ENCODE measurements at regions not wholly inside any gene's neighbourhood (a gene's known extent, or its start where the extent isn't known, plus 50 kb on each side); places are given as distances from the start of the nearest gene placed in this dataset.

- TF ChIP-seq ZNF503 (CRISPR knock-in tag; IDR thresholded peaks at IDR 0.05) (peak; percentile 84), ELF1 (CRISPR knock-in tag; IDR thresholded peaks at IDR 0.05) (peak; percentile 95), ZNF558 (CRISPR knock-in tag; IDR thresholded peaks at IDR 0.05; ENCODE audit: borderline replicate concordance) (no peak), SMC3 (IDR thresholded peaks at IDR 0.05; ENCODE audit: low read length) (peak; percentile 55; the same call in 1 of the 2 replicates), SNAPC2 (CRISPR knock-in tag; IDR thresholded peaks at IDR 0.05) (0 out of 2 replicates have a peak, but pooled peaks have one; percentile 63), ZNF724P (CRISPR knock-in tag; IDR thresholded peaks at IDR 0.05; ENCODE audit: borderline replicate concordance) (peak; percentile 94), HNF1B (CRISPR knock-in tag; IDR thresholded peaks at IDR 0.05) (peak; percentile 95), NR1H2 (CRISPR knock-in tag; IDR thresholded peaks at IDR 0.05; ENCODE audit: borderline replicate concordance, low read depth) (peak; percentile 93; the same call in 1 of the 2 replicates), SATB2 (CRISPR knock-in tag; IDR thresholded peaks at IDR 0.05) (no peak), RARG (CRISPR knock-in tag; IDR thresholded peaks at IDR 0.05; ENCODE audit: low read depth) (no peak), PBX3 (CRISPR knock-in tag; IDR thresholded peaks at IDR 0.05; ENCODE audit: borderline replicate concordance) (0 out of 2 replicates have a peak, but pooled peaks have one; percentile 23), SMAD9 (CRISPR knock-in tag; IDR thresholded peaks at IDR 0.05) (no peak), ZMAT5 (CRISPR knock-in tag; IDR thresholded peaks at IDR 0.05; ENCODE audit: borderline replicate concordance, low read depth) (no peak), ZNF547 (CRISPR knock-in tag; IDR thresholded peaks at IDR 0.05) (no peak; the same call in 1 of the 2 replicates), ZNF207 (IDR thresholded peaks at IDR 0.05; ENCODE audit: borderline replicate concordance) (no peak), KDM6A (CRISPR knock-in tag; IDR thresholded peaks at IDR 0.05; ENCODE audit: low read depth) (peak; percentile 76; the same call in 1 of the 2 replicates), TIGD3 (CRISPR knock-in tag; IDR thresholded peaks at IDR 0.05; ENCODE audit: borderline replicate concordance) (no peak), PAX8 (CRISPR knock-in tag; IDR thresholded peaks at IDR 0.05; ENCODE audit: borderline replicate concordance) (no peak), JDP2 (CRISPR knock-in tag; IDR thresholded peaks at IDR 0.05; ENCODE audit: borderline replicate concordance) (no peak)
- TF ChIP-seq, protein P1, sequence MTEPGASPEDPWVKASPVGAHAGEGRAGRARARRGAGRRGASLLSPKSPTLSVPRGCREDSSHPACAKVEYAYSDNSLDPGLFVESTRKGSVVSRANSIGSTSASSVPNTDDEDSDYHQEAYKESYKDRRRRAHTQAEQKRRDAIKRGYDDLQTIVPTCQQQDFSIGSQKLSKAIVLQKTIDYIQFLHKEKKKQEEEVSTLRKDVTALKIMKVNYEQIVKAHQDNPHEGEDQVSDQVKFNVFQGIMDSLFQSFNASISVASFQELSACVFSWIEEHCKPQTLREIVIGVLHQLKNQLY (CRISPR knock-in tag; IDR thresholded peaks at IDR 0.05) = peak; percentile 94; the same call in 1 of the 2 replicates
Measured at GRCh38 chr2:120525056-120526046, 179.4 kb downstream of the INHBB start (continued).
